ENCODE measurements at regions not wholly inside any gene's neighbourhood (a gene's known extent, or its start where the extent isn't known, plus 50 kb on each side); places are given as distances from the start of the nearest gene placed in this dataset.

GRCh38 chr9:119771341-119771740 is 402.1 kb upstream of the BRINP1 start:
- no peak overlapping the region for H2BK5ac ChIP-seq (ENCODE audit: low read length)
- H3K27me3 ChIP-seq (ENCODE audit: control insufficient read depth in 3 of 3, insufficient read depth in 3 of 3, low read depth in 1 of 3, low read length in 3 of 3), result no peaks in the 10 kb centered on the region
- H3K27ac ChIP-seq (replicated peaks; ENCODE audit: low read length), result no peak overlapping the region
- no peak overlapping the region for H3K23ac ChIP-seq (ENCODE audit: low read depth, low read length, poor library complexity)
- H2AK5ac ChIP-seq (ENCODE audit: low read depth, low read length), result no peak overlapping the region
- H2BK120ac ChIP-seq (ENCODE audit: low read depth, low read length), result no peak overlapping the region
- H3K4me2 ChIP-seq (ENCODE audit: insufficient read depth, low read length, poor library complexity, severe bottlenecking), result no peak overlapping the region
- H3K4ac ChIP-seq (ENCODE audit: low read length), result no peak overlapping the region
- H3K9ac ChIP-seq (ENCODE audit: low read depth, low read length, poor library complexity), result no peak overlapping the region
- H2AFZ ChIP-seq (ENCODE audit: low read length), result no peak overlapping the region
- no peak overlapping the region for H4K91ac ChIP-seq (ENCODE audit: low read depth, low read length, poor library complexity)
- no peak overlapping the region for H3K4me3 ChIP-seq (ENCODE audit: low read length in 2 of 2)
- no peak overlapping the region for H4K8ac ChIP-seq (ENCODE audit: low read depth, low read length)
- no peaks in the 10 kb centered on the region for H3K79me1 ChIP-seq (ENCODE audit: low read depth, low read length)
- H2BK12ac ChIP-seq (ENCODE audit: low read length), result no peak overlapping the region
- H3K4me1 ChIP-seq (ENCODE audit: control insufficient read depth in 2 of 2, insufficient read depth in 1 of 2, low read depth in 1 of 2, low read length in 2 of 2), result peaks cover 0 to 7% of the 10 kb centered on the region in 2 donors
- no peaks in the 10 kb centered on the region for H3K36me3 ChIP-seq (replicated peaks in 1 of 2; ENCODE audit: control insufficient read depth in 2 of 2, insufficient read depth in 2 of 2, low read length in 2 of 2)
- H3K9me3 ChIP-seq (replicated peaks in 1 of 2; ENCODE audit: control insufficient read depth in 2 of 2, insufficient read depth in 1 of 2, low read depth in 1 of 2, low read length in 2 of 2), result no peaks in the 10 kb centered on the region
- H3K14ac ChIP-seq (ENCODE audit: low read length), result no peak overlapping the region
- H2BK15ac ChIP-seq (ENCODE audit: low read length), result no peak overlapping the region
- H3K18ac ChIP-seq (ENCODE audit: low read length), result no peak overlapping the region
- WGBS, 2 donors (ENCODE audit: extremely low coverage in 2 of 2, insufficient read length in 2 of 2, insufficient replicate concordance in 1 of 2), result no CpG with 5 or more reads among the region's 1 CpG
- no peak for DNase-seq (ENCODE audit: low spot score)

- H3K18ac ChIP-seq (ENCODE audit: low read length), result no peak overlapping the region
- no peak overlapping the region for H2AK5ac ChIP-seq (ENCODE audit: low read depth, low read length)
- H3K9ac ChIP-seq (ENCODE audit: low read depth, low read length, poor library complexity), result no peak overlapping the region
- H4K8ac ChIP-seq (ENCODE audit: low read depth, low read length), result no peak overlapping the region
- no peaks in the 10 kb centered on the region for H3K27me3 ChIP-seq (ENCODE audit: control insufficient read depth in 3 of 3, insufficient read depth in 3 of 3, low read depth in 1 of 3, low read length in 3 of 3)
- no peak for DNase-seq (ENCODE audit: low spot score)
- H2BK12ac ChIP-seq (ENCODE audit: low read length), result no peak overlapping the region
- no peaks in the 10 kb centered on the region for H3K36me3 ChIP-seq (replicated peaks in 1 of 2; ENCODE audit: control insufficient read depth in 2 of 2, insufficient read depth in 2 of 2, low read length in 2 of 2)
- H3K4ac ChIP-seq (ENCODE audit: low read length), result no peak overlapping the region
- no peak overlapping the region for H3K23ac ChIP-seq (ENCODE audit: low read depth, low read length, poor library complexity)
- no peak overlapping the region for H4K91ac ChIP-seq (ENCODE audit: low read depth, low read length, poor library complexity)
- H3K14ac ChIP-seq (ENCODE audit: low read length), result no peak overlapping the region
- no peaks in the 10 kb centered on the region for H3K79me1 ChIP-seq (ENCODE audit: low read depth, low read length)
- no peak overlapping the region for H2BK5ac ChIP-seq (ENCODE audit: low read length)
- H3K4me1 ChIP-seq (ENCODE audit: control insufficient read depth in 2 of 2, insufficient read depth in 1 of 2, low read depth in 1 of 2, low read length in 2 of 2), result no peaks in the 10 kb centered on the region
- no peak overlapping the region for H2BK120ac ChIP-seq (ENCODE audit: low read depth, low read length)
- no peaks in the 10 kb centered on the region for H3K9me3 ChIP-seq (replicated peaks in 1 of 2; ENCODE audit: control insufficient read depth in 2 of 2, insufficient read depth in 1 of 2, low read depth in 1 of 2, low read length in 2 of 2)
- H2BK15ac ChIP-seq (ENCODE audit: low read length), result no peak overlapping the region
- no peak overlapping the region for H3K4me3 ChIP-seq (ENCODE audit: low read length in 2 of 2)
- no CpG with 5 or more reads among the region's 3 CpGs for WGBS, 2 donors (ENCODE audit: extremely low coverage in 2 of 2, insufficient read length in 2 of 2, insufficient replicate concordance in 1 of 2)
- no peak overlapping the region for H3K27ac ChIP-seq (replicated peaks; ENCODE audit: low read length)
- no peak overlapping the region for H2AFZ ChIP-seq (ENCODE audit: low read length)
- H3K4me2 ChIP-seq (ENCODE audit: insufficient read depth, low read length, poor library complexity, severe bottlenecking), result no peak overlapping the region
These were observed 399.0 kb upstream of the BRINP1 start for GRCh38 chr9:119768266-119768665.

GRCh38 chr9:119765632-119766175 is 396.5 kb upstream of the BRINP1 start:
- Histone ChIP-seq H2BK15ac (ENCODE audit: low read length) (no peak overlapping the region), H2BK5ac (ENCODE audit: low read length) (no peak overlapping the region), H2AFZ (ENCODE audit: low read length) (no peak overlapping the region), H3K23ac (ENCODE audit: low read depth, low read length, poor library complexity) (no peak overlapping the region), H3K18ac (ENCODE audit: low read length) (no peak overlapping the region), H3K27ac (replicated peaks; ENCODE audit: low read length) (no peak overlapping the region), H2AK5ac (ENCODE audit: low read depth, low read length) (no peak overlapping the region), H3K4me3 (ENCODE audit: low read length in 2 of 2) (no peak overlapping the region), H2BK120ac (ENCODE audit: low read depth, low read length) (no peak overlapping the region), H3K79me1 (ENCODE audit: low read depth, low read length) (no peaks in the 10 kb centered on the region), H3K4ac (ENCODE audit: low read length) (no peak overlapping the region), H2BK12ac (ENCODE audit: low read length) (no peak overlapping the region), H3K9ac (ENCODE audit: low read depth, low read length, poor library complexity) (no peak overlapping the region), H3K4me2 (ENCODE audit: insufficient read depth, low read length, poor library complexity, severe bottlenecking) (no peak overlapping the region), H3K27me3 (ENCODE audit: control insufficient read depth in 3 of 3, insufficient read depth in 3 of 3, low read depth in 1 of 3, low read length in 3 of 3) (no peaks in the 10 kb centered on the region), H4K8ac (ENCODE audit: low read depth, low read length) (no peak overlapping the region), H3K4me1 (ENCODE audit: control insufficient read depth in 2 of 2, insufficient read depth in 1 of 2, low read depth in 1 of 2, low read length in 2 of 2) (no peaks in the 10 kb centered on the region), H3K36me3 (replicated peaks in 1 of 2; ENCODE audit: control insufficient read depth in 2 of 2, insufficient read depth in 2 of 2, low read length in 2 of 2) (no peaks in the 10 kb centered on the region), H4K91ac (ENCODE audit: low read depth, low read length, poor library complexity) (no peak overlapping the region), H3K14ac (ENCODE audit: low read length) (no peak overlapping the region), H3K9me3 (replicated peaks in 1 of 2; ENCODE audit: control insufficient read depth in 2 of 2, insufficient read depth in 1 of 2, low read depth in 1 of 2, low read length in 2 of 2) (no peaks in the 10 kb centered on the region)
- whole genome bisulfite sequencing, 2 donors (ENCODE audit: extremely low coverage in 2 of 2, insufficient read length in 2 of 2, insufficient replicate concordance in 1 of 2), result no CpG with 5 or more reads among the region's 2 CpGs
- DNase-seq (ENCODE audit: low spot score), result no peak

- Histone ChIP-seq H3K36me3 (replicated peaks in 1 of 2; ENCODE audit: control insufficient read depth in 2 of 2, insufficient read depth in 2 of 2, low read length in 2 of 2) (no peaks in the 10 kb centered on the region), H4K91ac (ENCODE audit: low read depth, low read length, poor library complexity) (no peak overlapping the region), H3K4me3 (ENCODE audit: low read length in 2 of 2) (no peak overlapping the region), H3K18ac (ENCODE audit: low read length) (no peak overlapping the region), H3K4ac (ENCODE audit: low read length) (no peak overlapping the region), H3K23ac (ENCODE audit: low read depth, low read length, poor library complexity) (no peak overlapping the region), H2BK12ac (ENCODE audit: low read length) (no peak overlapping the region), H2AFZ (ENCODE audit: low read length) (no peak overlapping the region), H4K8ac (ENCODE audit: low read depth, low read length) (no peak overlapping the region), H3K9me3 (replicated peaks in 1 of 2; ENCODE audit: control insufficient read depth in 2 of 2, insufficient read depth in 1 of 2, low read depth in 1 of 2, low read length in 2 of 2) (no peaks in the 10 kb centered on the region), H3K27ac (replicated peaks; ENCODE audit: low read length) (no peak overlapping the region), H2AK5ac (ENCODE audit: low read depth, low read length) (no peak overlapping the region), H2BK15ac (ENCODE audit: low read length) (no peak overlapping the region), H3K27me3 (ENCODE audit: control insufficient read depth in 3 of 3, insufficient read depth in 3 of 3, low read depth in 1 of 3, low read length in 3 of 3) (no peaks in the 10 kb centered on the region), H3K79me1 (ENCODE audit: low read depth, low read length) (no peaks in the 10 kb centered on the region), H3K4me1 (ENCODE audit: control insufficient read depth in 2 of 2, insufficient read depth in 1 of 2, low read depth in 1 of 2, low read length in 2 of 2) (no peaks in the 10 kb centered on the region), H2BK5ac (ENCODE audit: low read length) (no peak overlapping the region), H3K9ac (ENCODE audit: low read depth, low read length, poor library complexity) (no peak overlapping the region), H3K4me2 (ENCODE audit: insufficient read depth, low read length, poor library complexity, severe bottlenecking) (no peak overlapping the region), H3K14ac (ENCODE audit: low read length) (no peak overlapping the region), H2BK120ac (ENCODE audit: low read depth, low read length) (no peak overlapping the region)
- WGBS, 2 donors (ENCODE audit: extremely low coverage in 2 of 2, insufficient read length in 2 of 2, insufficient replicate concordance in 1 of 2), result no CpG with 5 or more reads among the region's 3 CpGs
- no peak for DNase-seq (ENCODE audit: low spot score)
These were observed 394.0 kb upstream of the BRINP1 start for GRCh38 chr9:119763260-119763659.

All from neuronal stem cell (in vitro differentiated cells).